GM19328 (cell line): ENCODE measurements at regions not wholly inside any gene's neighbourhood (a gene's known extent, or its start where the extent isn't known, plus 50 kb on each side); places are given as distances from the start of the nearest gene placed in this dataset.

ENCODE experiments used
- ATAC-seq: cut with Tn5 transposase; IDR thresholded peaks from one replicate; pipeline ENCODE4 v1.9.1; 2021; ENCODE audit warnings: mild to moderate bottlenecking, moderate library complexity; ENCODE audit not compliant: unreplicated experiment

DNA sequence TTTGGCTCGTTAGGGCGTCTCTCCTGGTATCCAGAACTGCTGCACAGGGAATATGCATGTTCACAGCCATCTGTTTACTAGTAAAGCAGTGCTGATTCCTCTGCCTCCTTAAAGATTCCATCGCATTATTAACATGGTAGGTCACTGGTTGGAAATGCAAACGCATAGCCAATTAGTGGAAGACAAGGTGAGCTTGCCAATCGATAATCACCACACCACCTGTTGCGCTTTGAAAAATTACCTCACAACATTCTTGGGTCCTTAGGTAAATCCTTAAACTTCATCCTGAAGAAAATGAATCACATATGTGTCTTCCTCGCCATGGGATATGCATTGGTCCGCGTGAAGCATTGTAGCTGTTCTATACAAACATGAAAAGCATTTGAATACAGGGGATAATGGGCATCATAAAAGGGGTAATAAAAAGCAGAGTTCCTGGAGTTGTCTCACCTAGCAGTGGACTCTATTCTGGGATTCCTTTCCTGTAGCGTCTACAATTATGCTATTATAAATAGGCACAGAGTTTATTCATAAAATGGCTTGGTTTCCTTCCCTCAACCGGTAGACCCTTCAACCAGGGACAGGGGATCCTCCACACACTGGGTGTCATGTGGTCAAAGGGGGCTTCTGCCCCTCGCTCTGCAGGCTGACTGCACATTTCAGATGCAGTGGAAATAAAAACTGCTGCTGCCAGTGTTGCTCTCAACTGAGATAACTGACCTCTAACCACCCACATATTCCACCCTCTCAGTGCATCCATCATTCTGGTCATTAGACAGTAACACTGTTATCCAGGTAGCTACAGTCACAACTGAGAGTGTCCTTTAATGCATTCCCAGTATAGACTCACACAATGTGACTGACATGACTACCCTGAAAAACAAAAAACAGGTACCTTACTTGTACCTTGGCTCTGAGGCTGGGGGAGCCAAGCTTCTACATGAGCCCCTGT is 389.2 kb upstream of the NFE2L3 start:
- ATAC-seq, result no peak

DNA sequence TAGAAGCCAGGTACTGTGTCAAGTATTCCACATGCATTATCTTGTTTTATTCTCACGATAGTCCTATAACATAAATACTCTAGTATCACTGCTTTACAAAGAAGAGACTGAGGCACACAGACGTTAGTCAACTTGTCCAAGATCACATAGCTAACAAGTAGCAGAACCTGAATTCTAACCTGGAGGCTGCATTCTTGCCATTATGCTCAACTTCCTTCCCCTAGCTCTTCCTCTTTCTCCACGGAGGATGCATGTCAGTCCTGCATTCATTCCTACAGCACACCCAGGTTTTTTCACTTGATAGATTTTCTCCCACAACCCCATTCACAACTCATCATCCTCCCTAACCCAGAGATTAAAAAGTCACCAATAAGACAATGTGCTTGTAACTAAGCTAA is 388.5 kb upstream of the NFE2L3 start:
- no peak for ATAC-seq

DNA sequence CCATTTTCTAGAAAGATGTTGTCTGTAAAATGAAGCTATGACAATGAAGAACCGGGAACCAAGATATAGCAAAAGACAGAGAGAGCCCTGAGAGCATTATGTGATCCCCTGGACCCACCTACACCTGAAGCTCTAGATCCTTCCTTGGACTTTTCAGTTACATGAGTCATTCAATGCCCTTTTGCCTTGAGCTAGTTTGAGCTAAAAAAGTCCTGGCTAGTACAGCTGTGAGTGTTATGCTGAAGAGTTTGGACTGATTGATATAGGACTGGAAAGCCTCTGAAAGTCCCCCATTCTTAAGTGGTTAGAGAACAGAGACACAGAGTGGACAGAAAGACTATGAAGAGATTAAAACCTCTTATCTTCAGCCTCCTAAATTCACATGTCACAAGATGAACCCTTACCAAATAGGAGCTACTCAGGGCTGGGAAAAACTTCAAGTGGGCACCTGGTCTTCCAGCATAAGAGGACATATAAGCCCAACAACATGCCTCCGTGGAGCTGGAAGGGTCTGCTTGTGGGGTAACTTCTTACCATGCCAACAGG is 386.8 kb upstream of the NFE2L3 start:
- ATAC-seq, result no peak

DNA sequence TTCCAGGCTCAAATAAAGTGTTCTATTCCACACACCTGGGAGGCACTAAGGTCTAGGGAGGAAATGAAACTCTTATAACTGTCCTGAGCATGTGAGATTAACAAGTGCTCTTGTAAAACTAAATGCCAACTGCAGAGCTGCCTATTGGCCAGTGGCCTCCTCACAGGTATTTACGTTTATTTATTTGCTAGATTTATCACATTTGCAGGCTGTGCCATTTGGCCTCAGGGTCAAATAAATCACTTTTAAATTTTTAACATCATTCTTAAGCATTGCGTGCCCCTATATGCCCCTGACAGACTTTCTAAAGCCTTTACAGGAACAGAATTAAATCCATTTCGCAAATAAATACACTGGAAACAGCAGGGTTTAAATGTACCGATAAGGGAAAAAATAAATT is 381.8 kb upstream of the NFE2L3 start:
- no peak for ATAC-seq

DNA sequence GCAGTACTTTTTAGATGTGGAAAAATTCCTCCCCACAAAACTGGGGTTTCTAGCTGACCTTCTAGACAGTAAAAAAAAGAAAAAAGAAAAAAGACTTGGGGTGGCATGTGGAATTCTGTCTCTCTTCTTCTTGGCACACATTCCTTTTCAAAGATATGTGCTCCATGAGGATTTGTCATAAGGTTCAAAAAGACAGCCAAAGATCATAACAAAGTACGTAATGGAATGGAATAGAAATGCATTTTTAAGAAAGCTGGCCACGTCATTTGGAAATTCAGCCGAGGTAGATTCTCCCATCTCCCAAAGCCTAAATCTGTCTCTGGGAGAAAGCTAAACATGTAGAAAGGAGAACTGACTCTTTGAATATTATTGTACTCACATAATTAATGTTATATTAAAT is 381.3 kb upstream of the NFE2L3 start:
- no peak for ATAC-seq

DNA sequence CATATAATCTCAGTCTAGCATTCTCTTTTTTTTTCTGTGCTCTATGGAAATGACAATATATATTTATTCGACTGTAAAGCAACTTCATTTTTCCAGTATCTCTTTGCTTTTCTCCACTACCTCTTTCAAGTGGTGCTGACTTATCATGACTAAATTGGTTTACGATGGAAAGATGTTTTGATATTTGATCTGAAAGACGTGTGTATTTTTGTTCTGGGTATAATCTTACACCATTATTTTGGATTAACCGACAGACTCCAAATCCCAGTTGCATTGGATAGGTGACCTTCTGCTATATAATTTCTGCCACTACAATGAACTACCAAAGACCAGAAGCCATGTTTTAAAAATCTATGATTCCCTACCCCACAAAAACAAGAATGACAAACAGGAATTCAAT is 380.5 kb upstream of the NFE2L3 start:
- no peak for ATAC-seq

DNA sequence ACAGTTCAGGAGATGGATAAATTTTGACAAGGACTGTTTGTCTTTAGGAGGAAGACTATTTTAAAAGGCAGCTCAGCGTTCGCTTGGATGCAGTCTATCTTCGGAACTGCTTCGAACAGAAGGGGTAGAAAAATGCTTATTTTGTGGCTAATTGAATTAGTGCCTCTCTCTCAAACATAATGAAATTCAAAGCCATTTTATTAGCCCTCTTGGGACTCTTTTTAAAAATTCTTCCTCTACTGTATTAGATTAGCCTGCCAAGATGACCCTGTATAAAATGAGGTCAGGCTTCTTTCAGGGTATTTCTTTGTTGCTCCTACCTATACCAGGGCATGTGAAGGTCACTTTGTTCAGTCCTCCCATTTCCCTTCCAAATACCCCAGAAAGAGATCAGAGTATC is 379.2 kb upstream of the NFE2L3 start:
- no peak for ATAC-seq

DNA sequence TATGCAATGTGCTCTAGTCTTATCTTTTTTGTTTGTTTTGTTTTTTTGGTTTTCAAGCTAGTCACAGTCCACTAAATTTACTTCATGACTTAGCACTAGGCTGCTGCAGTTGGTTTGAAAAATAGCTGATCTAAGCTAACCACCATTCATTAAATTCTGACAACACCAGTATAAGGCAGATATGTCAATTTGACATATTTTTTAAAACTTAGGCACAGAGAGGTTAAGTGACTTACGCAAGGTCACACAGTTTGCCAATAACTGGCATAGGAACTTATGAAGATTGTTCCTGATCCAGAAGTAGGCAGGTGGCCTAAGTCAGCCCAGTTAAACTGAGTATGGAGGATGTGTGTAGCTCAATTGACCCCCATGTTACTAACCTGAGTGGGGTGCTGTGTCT is 377.3 kb upstream of the NFE2L3 start:
- ATAC-seq, result no peak

DNA sequence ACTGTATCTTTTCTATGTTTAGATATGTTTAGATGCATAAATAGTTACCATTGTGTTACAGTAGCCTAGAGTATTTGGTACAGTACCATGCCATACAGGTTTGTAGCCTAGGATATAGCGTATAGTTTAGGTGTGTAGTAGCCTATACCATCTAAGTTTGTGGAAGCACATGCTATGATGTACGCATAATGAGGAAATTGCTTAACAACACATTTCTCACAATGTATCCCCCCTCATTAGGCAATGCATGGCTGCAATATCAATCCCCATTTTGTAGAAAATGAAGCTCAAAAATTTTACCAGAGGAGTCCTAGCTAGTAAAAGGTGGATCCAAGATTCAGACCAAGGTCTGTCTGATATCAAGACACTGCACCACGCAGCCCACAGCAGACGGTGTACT is 376.4 kb upstream of the NFE2L3 start:
- ATAC-seq, result no peak

DNA sequence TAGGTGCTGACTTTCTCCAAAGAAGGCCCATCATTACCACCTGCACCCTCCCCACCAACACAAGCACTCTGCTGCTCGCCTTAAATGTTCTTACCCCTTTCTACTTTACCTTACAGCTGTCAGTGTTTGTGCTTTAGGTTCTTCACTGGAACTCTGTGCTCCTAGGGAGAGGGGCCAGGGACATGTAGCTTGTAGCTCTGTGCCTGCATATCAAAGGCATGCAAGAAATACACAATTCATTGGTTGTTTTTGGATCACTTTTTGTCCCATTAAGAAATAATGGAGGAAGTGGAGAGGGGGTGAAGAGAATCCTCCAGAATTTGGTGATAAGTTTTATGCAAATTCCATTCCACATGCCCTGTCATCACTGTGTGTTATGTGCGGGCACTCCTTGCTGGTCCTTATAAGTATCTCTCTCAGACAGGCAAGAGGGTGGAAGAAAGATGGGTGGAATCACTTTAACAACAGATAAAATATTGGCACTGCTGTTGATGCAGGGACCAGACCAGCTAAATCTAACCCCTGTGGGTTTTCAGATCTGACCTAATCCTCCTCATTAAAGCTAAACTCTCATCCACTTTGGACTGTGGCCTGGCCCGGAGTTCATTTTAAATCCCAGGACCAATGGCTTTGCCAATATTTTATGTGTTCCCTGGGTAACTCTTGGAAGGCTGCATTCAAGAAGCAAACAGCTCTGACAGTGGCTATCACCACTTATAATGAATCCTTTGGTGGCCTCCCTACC is 375.8 kb upstream of the NFE2L3 start:
- no peak for ATAC-seq

DNA sequence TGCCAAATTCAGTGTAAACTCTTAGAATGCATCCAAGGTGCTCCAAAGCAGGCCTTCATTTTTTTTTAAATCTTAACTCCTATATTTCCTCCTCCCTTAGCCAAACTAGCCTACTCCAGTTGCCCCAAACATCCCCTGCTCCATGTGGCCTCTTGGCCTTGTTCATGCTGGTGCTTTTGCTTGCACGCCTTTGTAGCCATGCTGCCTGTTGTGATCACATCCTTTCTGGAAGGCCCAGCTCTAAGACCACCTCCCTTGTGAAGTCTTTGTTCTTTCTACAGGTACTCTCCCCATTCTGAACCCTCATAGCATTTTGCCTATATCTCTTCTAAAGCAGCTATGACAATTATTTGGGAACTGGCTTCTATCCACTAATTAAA is 375.3 kb upstream of the NFE2L3 start:
- no peak for ATAC-seq

DNA sequence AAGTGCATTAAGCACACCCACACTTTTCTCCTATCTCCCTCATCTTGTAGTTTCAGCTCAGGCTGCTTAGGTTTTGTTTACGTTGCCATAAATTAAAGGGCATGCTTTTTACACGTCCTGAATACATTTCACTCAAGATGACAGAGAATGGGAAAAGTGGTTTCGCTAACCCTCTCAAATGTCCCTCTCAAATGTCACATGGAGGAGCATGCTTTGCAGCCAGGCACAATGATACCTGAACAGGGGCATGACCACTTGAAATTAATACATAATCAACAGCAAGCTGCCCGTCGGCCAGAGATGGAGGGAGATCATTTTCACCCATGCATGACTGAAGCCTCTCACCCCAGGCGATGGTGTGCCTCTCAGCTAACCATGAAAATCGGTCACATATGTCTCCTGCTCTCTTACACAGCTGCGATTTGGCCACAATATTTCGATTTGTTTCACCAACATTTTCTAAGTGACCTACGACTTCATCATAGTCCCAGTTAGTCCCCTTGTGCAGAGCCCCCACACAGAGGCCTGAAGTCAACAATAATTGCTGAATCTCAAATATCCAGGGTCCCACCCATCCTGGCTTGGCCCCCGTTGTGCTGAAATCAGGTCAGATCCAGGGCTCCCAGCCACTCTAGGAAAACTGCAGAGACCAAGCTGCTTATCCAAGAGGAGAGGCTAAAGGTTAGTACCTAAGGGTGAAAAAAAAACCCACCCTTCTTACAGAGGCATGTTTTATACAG is 373.9 kb upstream of the NFE2L3 start:
- ATAC-seq, result no peak

DNA sequence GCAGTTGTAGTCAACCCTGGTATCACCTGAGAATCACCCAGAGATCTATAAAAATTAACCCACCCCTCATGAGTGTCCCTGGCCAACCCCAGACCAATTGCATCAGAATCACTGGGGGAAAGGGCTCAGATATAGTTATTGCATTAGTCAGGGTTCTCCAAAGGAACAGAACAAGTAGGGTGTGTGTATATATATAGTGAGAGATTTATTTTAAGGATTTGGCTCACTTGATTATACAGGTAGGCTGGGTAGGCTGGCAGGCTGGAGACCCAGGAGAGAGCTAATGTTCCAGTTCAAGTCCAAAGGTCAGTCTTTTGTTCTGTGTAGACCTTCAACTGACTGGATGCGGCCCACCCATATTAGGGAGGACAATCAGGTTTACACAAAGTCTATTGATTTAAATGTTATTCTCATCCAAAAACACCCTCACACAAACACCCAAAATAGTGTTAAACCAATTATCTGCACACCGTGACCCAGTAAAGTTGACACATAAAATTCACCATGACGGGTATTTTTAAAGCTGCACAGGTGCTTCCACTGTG is 372.9 kb upstream of the NFE2L3 start:
- ATAC-seq, result no peak

DNA sequence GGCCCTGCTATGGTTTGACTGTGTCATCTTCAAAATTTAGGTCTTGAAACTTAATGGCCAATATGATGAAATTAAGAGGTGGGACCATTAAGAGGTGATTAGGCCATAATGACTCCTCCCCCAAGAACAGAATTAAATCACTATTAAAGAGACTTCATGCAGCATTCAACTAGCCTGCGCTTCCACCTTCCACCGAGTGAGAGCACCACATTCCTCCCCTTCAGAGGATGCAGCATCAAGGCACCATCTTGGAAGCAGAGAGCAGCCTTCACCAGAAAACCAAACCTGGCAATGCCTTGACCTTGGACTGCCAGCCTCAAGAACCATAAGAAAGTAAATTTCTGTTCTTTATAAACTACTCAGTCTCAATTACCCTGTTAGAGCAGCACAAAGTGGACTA is 371.1 kb upstream of the NFE2L3 start:
- ATAC-seq, result no peak

DNA sequence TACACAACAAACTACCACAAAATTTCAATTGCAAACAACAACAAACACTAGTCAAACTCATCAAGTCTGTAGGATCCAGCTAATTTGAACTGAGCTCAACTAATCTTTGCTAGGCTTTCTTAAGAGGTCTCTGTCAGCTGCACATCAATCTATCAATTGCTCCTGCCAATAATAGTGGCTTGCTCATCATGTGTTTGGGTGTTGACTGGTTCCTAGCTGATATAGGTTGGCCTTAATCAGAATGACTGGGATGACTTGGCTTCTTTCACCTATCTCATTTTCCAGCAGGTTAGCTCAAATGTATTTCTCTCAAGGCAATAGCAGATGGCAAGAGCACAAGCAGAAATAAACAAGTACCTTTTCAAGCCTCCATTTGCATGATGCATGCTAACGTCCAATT is 370.3 kb upstream of the NFE2L3 start:
- no peak for ATAC-seq

DNA sequence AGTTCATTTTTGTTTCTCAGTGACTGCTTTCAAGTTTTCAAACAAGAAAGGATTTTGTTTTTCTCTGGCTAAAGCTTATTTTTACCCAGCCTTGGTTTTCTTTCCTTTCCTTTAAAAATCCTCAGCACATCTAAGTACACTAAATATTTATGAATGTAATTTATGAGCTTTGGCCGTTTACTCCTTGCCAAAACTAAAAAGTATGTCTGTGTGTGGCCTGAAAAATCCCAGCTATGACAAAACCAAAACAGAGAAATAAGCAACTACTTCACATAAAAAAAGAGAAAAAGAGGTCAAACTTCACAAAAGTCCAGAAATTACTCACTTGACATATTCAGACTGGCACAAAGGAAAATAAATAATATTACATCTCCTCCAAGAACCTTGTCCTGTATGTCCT is 365.1 kb upstream of the NFE2L3 start:
- ATAC-seq, result no peak

DNA sequence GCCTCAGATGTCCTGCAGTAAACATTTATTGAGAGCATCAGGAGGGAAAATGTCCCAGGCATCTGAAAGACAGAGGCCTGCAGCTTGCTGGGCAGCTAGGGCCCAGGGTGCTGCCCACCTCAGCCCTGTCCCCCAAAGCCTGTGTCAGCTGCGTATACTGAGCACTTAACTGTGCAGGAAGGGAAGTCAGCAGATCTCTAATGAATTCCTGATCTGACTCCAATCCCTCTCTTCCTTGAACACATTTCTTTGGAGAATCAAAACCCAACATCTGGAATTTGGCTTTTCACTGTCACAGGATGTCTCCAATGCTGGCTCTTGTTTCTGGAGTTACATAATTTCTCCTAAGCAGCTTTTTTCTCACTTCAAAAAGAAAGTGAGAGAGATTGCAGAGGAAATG is 364.7 kb upstream of the NFE2L3 start:
- ATAC-seq, result no peak

DNA sequence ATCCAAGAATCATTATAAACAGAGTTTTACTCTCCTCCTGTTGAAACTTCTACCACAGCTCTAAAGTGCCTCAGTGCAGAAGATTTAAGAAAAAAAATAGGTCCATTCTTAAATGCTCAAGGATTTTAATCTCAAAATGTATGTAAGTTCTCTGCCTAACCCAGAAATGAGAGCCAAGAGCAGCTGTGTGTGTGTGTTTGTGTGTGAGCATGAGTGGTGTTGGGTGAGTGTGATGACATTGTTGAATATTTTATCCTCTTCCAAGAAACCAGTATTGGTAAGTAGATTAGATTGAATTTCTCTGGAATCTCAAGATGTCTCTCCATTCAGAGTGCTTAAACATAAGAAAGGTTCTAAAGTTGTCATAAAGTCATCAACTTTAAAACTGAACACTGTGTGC is 363.6 kb upstream of the NFE2L3 start:
- ATAC-seq, result no peak

DNA sequence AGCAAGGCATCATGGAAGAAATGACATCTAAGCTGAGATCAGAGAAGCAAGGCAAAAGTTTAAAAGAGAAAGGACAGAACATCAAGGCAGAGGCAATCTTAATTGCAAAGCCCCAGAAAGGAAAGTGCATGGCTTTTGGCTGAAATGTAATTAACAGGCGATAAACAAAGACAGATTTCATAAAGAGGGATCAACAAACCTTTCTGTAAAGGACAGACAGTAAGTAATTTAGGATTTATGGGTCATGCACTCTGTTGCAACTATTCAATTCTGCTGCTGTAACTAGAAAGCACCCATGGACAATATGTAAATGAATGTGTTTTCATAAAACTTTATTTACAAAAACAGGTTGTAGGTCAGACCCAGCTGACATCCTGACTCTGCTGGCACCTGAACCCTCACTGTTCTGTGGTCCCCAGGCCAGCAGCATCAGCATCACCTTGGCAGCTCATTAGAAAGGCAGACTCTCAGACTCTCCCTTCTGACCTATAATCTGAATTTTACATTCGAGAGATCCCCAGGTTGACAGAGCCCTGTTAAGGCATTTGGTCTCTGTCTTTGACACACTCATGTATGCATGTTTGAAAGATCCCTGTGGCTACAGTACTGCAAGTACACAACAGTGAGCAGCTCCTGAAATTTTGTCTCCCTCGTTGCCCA is 362.9 kb upstream of the NFE2L3 start:
- no peak for ATAC-seq
